ENCODE measurements at regions not wholly inside any gene's neighbourhood (a gene's known extent, or its start where the extent isn't known, plus 50 kb on each side); places are given as distances from the start of the nearest gene placed in this dataset.

GRCh38 chr13:47723898-47724297 is 277.2 kb downstream of the SUCLA2 start:
- no peak overlapping the region for H3K4me2 ChIP-seq (ENCODE audit: low read length)
- no peak for TF ChIP-seq CTCF (IDR thresholded peaks at IDR 0.05; ENCODE audit: poor library complexity, severe bottlenecking)
- TF ChIP-seq EZH2 (IDR thresholded peaks at IDR 0.05; ENCODE audit: borderline replicate concordance, insufficient read depth, low read length, poor library complexity, severe bottlenecking), result no peak
- TF ChIP-seq RAD21 (conservative IDR thresholded peaks at IDR 0.05), result no peak
- no peak for TF ChIP-seq EP300 (conservative IDR thresholded peaks at IDR 0.05; ENCODE audit: poor library complexity, severe bottlenecking)
- no peak for TF ChIP-seq POLR2AphosphoS5 (IDR thresholded peaks at IDR 0.05)
- H3K27ac ChIP-seq (ENCODE audit: low read length), result no peak overlapping the region
- no peaks in the 10 kb centered on the region for H3K79me2 ChIP-seq (replicated peaks; ENCODE audit: insufficient read depth, low read length)
- H3K27me3 ChIP-seq (ENCODE audit: insufficient read depth, low read depth, low read length), result no peaks in the 10 kb centered on the region
- H2AFZ ChIP-seq (ENCODE audit: low read depth, low read length), result no peak overlapping the region
- H3F3A ChIP-seq (ENCODE audit: insufficient read depth, low read length, poor library complexity, severe bottlenecking), result no peaks in the 10 kb centered on the region
- H3K9me3 ChIP-seq (ENCODE audit: low read length), result no peaks in the 10 kb centered on the region
- H3K4me3 ChIP-seq (ENCODE audit: low read length), result no peak overlapping the region
- no peaks in the 10 kb centered on the region for H3K9me2 ChIP-seq (ENCODE audit: insufficient read depth, low read length)
- H3K36me3 ChIP-seq (ENCODE audit: insufficient read depth, low read length), result no peaks in the 10 kb centered on the region
- H3K9ac ChIP-seq (ENCODE audit: low read length), result no peak overlapping the region
- H4K20me1 ChIP-seq (ENCODE audit: insufficient read depth), result no peaks in the 10 kb centered on the region

GRCh38 chr13:47719164-47719563 is 281.9 kb downstream of the SUCLA2 start:
- no peak overlapping the region for H3K4me3 ChIP-seq (ENCODE audit: low read length)

GRCh38 chr13:47718556-47718955 is 282.5 kb downstream of the SUCLA2 start:
- no peaks in the 10 kb centered on the region for H3K27me3 ChIP-seq (ENCODE audit: insufficient read depth, low read depth, low read length)
- H3F3A ChIP-seq (ENCODE audit: insufficient read depth, low read length, poor library complexity, severe bottlenecking), result no peaks in the 10 kb centered on the region
- H3K36me3 ChIP-seq (ENCODE audit: insufficient read depth, low read length), result no peaks in the 10 kb centered on the region
- no peaks in the 10 kb centered on the region for H3K9me3 ChIP-seq (ENCODE audit: low read length)
- no peak overlapping the region for H3K4me2 ChIP-seq (ENCODE audit: low read length)
- no peak overlapping the region for H3K4me3 ChIP-seq (ENCODE audit: low read length)
- H3K79me2 ChIP-seq (replicated peaks; ENCODE audit: insufficient read depth, low read length), result no peaks in the 10 kb centered on the region
- H3K9me2 ChIP-seq (ENCODE audit: insufficient read depth, low read length), result no peaks in the 10 kb centered on the region
- H2AFZ ChIP-seq (ENCODE audit: low read depth, low read length), result no peak overlapping the region
- TF ChIP-seq EP300 (conservative IDR thresholded peaks at IDR 0.05; ENCODE audit: poor library complexity, severe bottlenecking), result no peak
- no peak for TF ChIP-seq RAD21 (conservative IDR thresholded peaks at IDR 0.05)
- no peak for TF ChIP-seq POLR2AphosphoS5 (IDR thresholded peaks at IDR 0.05)
- no peak for TF ChIP-seq REST (IDR thresholded peaks at IDR 0.05; ENCODE audit: borderline replicate concordance)
- no peak for TF ChIP-seq MXI1 (conservative IDR thresholded peaks at IDR 0.05; ENCODE audit: poor library complexity, severe bottlenecking)
- no peak for TF ChIP-seq SMC3 (conservative IDR thresholded peaks at IDR 0.05; ENCODE audit: poor library complexity)
- TF ChIP-seq TAF1 (IDR thresholded peaks at IDR 0.05; ENCODE audit: low read depth), result no peak
- no peak for TF ChIP-seq EZH2 (IDR thresholded peaks at IDR 0.05; ENCODE audit: borderline replicate concordance, insufficient read depth, low read length, poor library complexity, severe bottlenecking)
- TF ChIP-seq CTCF (IDR thresholded peaks at IDR 0.05; ENCODE audit: poor library complexity, severe bottlenecking), result no peak
- no peak overlapping the region for H3K27ac ChIP-seq (ENCODE audit: low read length)
- H3K9ac ChIP-seq (ENCODE audit: low read length), result no peak overlapping the region
- no peaks in the 10 kb centered on the region for H4K20me1 ChIP-seq (ENCODE audit: insufficient read depth)

More at GRCh38 chr13:47719164-47719563, 281.9 kb downstream of the SUCLA2 start:
- no peak for TF ChIP-seq POLR2AphosphoS5 (IDR thresholded peaks at IDR 0.05)
- no peak for TF ChIP-seq EZH2 (IDR thresholded peaks at IDR 0.05; ENCODE audit: borderline replicate concordance, insufficient read depth, low read length, poor library complexity, severe bottlenecking)
- TF ChIP-seq TAF1 (IDR thresholded peaks at IDR 0.05; ENCODE audit: low read depth), result no peak
- TF ChIP-seq SMC3 (conservative IDR thresholded peaks at IDR 0.05; ENCODE audit: poor library complexity), result no peak
- TF ChIP-seq MXI1 (conservative IDR thresholded peaks at IDR 0.05; ENCODE audit: poor library complexity, severe bottlenecking), result no peak
- no peak overlapping the region for H3K9ac ChIP-seq (ENCODE audit: low read length)
- H2AFZ ChIP-seq (ENCODE audit: low read depth, low read length), result no peak overlapping the region
- no peaks in the 10 kb centered on the region for H3K9me2 ChIP-seq (ENCODE audit: insufficient read depth, low read length)
- H4K20me1 ChIP-seq (ENCODE audit: insufficient read depth), result no peaks in the 10 kb centered on the region
- no peaks in the 10 kb centered on the region for H3K9me3 ChIP-seq (ENCODE audit: low read length)
- no peaks in the 10 kb centered on the region for H3F3A ChIP-seq (ENCODE audit: insufficient read depth, low read length, poor library complexity, severe bottlenecking)
- no peaks in the 10 kb centered on the region for H3K27me3 ChIP-seq (ENCODE audit: insufficient read depth, low read depth, low read length)
- H3K79me2 ChIP-seq (replicated peaks; ENCODE audit: insufficient read depth, low read length), result no peaks in the 10 kb centered on the region
- no peak overlapping the region for H3K27ac ChIP-seq (ENCODE audit: low read length)
- H3K4me2 ChIP-seq (ENCODE audit: low read length), result no peak overlapping the region
- H3K36me3 ChIP-seq (ENCODE audit: insufficient read depth, low read length), result no peaks in the 10 kb centered on the region

Data from neural cell (in vitro differentiated cells).